ENCODE measurements at regions not wholly inside any gene's neighbourhood (a gene's known extent, or its start where the extent isn't known, plus 50 kb on each side); places are given as distances from the start of the nearest gene placed in this dataset.
"Not testable (repeated sequence)": the region's sequence is repeated elsewhere in the genome, so short reads cannot be mapped to it uniquely, and the experiment has no call there.

DNA sequence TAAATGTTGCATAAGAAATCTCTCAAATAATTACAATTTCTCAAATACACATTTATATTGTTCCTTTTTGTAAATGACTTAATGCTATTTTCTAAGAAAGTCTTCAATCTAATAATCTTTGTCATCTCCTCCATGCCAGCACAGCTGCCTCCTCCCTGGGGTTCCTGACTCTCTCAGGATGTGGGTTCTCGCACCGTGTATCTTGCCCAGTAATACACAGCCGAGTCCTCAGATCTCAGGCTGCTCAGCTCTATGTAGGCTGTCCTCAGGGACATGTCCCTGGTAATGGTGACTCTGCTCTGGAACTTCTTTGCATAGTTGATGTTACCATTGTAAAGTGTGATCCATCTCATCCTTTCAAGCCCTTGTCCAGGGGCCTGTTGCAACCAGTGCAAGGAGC is 1223.7 kb downstream of the TMEM121 start:
- TF ChIP-seq EP300 (IDR thresholded peaks at IDR 0.05): not testable (repeated sequence)
- TF ChIP-seq, protein P1, sequence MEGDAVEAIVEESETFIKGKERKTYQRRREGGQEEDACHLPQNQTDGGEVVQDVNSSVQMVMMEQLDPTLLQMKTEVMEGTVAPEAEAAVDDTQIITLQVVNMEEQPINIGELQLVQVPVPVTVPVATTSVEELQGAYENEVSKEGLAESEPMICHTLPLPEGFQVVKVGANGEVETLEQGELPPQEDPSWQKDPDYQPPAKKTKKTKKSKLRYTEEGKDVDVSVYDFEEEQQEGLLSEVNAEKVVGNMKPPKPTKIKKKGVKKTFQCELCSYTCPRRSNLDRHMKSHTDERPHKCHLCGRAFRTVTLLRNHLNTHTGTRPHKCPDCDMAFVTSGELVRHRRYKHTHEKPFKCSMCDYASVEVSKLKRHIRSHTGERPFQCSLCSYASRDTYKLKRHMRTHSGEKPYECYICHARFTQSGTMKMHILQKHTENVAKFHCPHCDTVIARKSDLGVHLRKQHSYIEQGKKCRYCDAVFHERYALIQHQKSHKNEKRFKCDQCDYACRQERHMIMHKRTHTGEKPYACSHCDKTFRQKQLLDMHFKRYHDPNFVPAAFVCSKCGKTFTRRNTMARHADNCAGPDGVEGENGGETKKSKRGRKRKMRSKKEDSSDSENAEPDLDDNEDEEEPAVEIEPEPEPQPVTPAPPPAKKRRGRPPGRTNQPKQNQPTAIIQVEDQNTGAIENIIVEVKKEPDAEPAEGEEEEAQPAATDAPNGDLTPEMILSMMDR (IDR thresholded peaks at IDR 0.05): not testable (repeated sequence)
